IMR-90 (cell line): ENCODE measurements at regions not wholly inside any gene's neighbourhood (a gene's known extent, or its start where the extent isn't known, plus 50 kb on each side); places are given as distances from the start of the nearest gene placed in this dataset.

Source experiments
- ATAC-seq: fragments of 200-7000 bp; cut with Tn5 transposase; 2 replicates; pipeline ENCODE4 v1.9.1; 2020; ENCODE audit warnings: low read depth, mild to moderate bottlenecking, moderate library complexity
- BruUV-seq: library from RNA; stranded (reverse); fragments of 400-500 nt; replicated peaks from 2 replicates; lab custom pipeline; 2021; lab: Mats Ljungman, UMichigan
- CTCF ChIA-PET: fragments of 300-600 bp; formaldehyde crosslinking; extraction: SDS; loops from one replicate; lab custom pipeline; 2021; ENCODE audit warnings: antibody characterized with exemption; lab: Yijun Ruan, JAX
- POLR2A ChIA-PET: fragments of 300-600 bp; sonication (Branson Sonifier 250); formaldehyde crosslinking; loops from one replicate; lab custom pipeline; 2022; ENCODE audit warnings: antibody characterized with exemption; ENCODE audit not compliant: unreplicated experiment; lab: Charles Lee
- DNase-seq: peaks from one replicate; pipeline ENCODE4 v3.0.0; 2013
- H2AFZ ChIP-seq: replicated peaks from 2 replicates; pipeline ENCODE3; 2013; ENCODE audit warnings: low read length, mild to moderate bottlenecking; ENCODE audit not compliant: poor library complexity
- H2AK5ac ChIP-seq: 2 replicates; pipeline ENCODE4 v1.6.1; 2013; ENCODE audit warnings: low read depth, low read length, inconsistent platforms
- H2AK9ac ChIP-seq: replicated peaks from 2 replicates; pipeline ENCODE3; 2013; ENCODE audit warnings: mild to moderate bottlenecking, low read depth, low read length, moderate library complexity; ENCODE audit not compliant: poor library complexity
- H2BK120ac ChIP-seq: 2 replicates; pipeline ENCODE4 v1.6.1; 2013; ENCODE audit warnings: low read depth, low read length, inconsistent platforms
- H2BK15ac ChIP-seq: 3 replicates; pipeline ENCODE4 v1.6.1; 2013; ENCODE audit warnings: low read depth, low read length, inconsistent platforms
- H2BK20ac ChIP-seq: 2 replicates; pipeline ENCODE4 v1.6.1; 2013; ENCODE audit warnings: low read depth, mild to moderate bottlenecking, inconsistent platforms, low read length, moderate library complexity
- H2BK5ac ChIP-seq: 2 replicates; pipeline ENCODE4 v1.6.1; 2013; ENCODE audit warnings: mild to moderate bottlenecking, low read depth, low read length, inconsistent platforms; ENCODE audit not compliant: poor library complexity, severe bottlenecking
- H3K14ac ChIP-seq: replicated peaks from 2 replicates; pipeline ENCODE4 v1.6.1; 2013; ENCODE audit warnings: low read depth, low read length, inconsistent platforms
- H3K18ac ChIP-seq: 2 replicates; pipeline ENCODE4 v1.6.1; 2013; ENCODE audit warnings: low read depth, low read length, control low read depth
- H3K23ac ChIP-seq: 2 replicates; pipeline ENCODE4 v1.6.1; 2013; ENCODE audit warnings: low read depth, low read length, inconsistent platforms
- H3K27ac ChIP-seq: 2 replicates; pipeline ENCODE4 v1.5.1; 2013; ENCODE audit warnings: mild to moderate bottlenecking, control low read depth, low read length; ENCODE audit not compliant: insufficient read depth
- H3K27me3 ChIP-seq: 2 replicates; pipeline ENCODE4 v1.6.1; 2013; ENCODE audit warnings: low read length; ENCODE audit not compliant: control insufficient read depth, insufficient read depth
- H3K36me3 ChIP-seq: 2 replicates; pipeline ENCODE4 v1.6.1; 2013; ENCODE audit warnings: low read length, mixed read lengths; ENCODE audit not compliant: control insufficient read depth, insufficient read depth
- H3K4ac ChIP-seq: 2 replicates; pipeline ENCODE4 v1.6.1; 2013; ENCODE audit warnings: low read depth, low read length, inconsistent platforms
- H3K4me1 ChIP-seq: 2 replicates; pipeline ENCODE4 v1.6.1; 2013; ENCODE audit warnings: low read length, mixed read lengths; ENCODE audit not compliant: control insufficient read depth, insufficient read depth
- H3K4me2 ChIP-seq: 2 replicates; pipeline ENCODE4 v1.6.1; 2013; ENCODE audit warnings: low read depth, mild to moderate bottlenecking, control low read depth, low read length, moderate library complexity
- H3K4me3 ChIP-seq: 2 replicates; pipeline ENCODE4 v1.5.1; 2013; ENCODE audit warnings: low read depth, mild to moderate bottlenecking, control low read depth, low read length, moderate library complexity; ENCODE audit not compliant: insufficient read depth
- H3K56ac ChIP-seq: 2 replicates; pipeline ENCODE4 v1.6.1; 2013; ENCODE audit warnings: low read length, inconsistent platforms; ENCODE audit not compliant: insufficient read depth; ENCODE audit errors: extremely low read depth
- H3K79me1 ChIP-seq, 2 experiments: 2 replicates each; pipeline ENCODE4 v1.6.1; 2013; ENCODE audit warnings: low read length in 2 of 2, inconsistent platforms in 1 of 2, low read depth in 1 of 2
- H3K9ac ChIP-seq: 2 replicates; pipeline ENCODE4 v1.6.1; 2013; ENCODE audit warnings: low read depth, low read length, control low read depth
- H3K9me1 ChIP-seq: 2 replicates; pipeline ENCODE4 v1.6.1; 2013; ENCODE audit warnings: low read length, inconsistent platforms; ENCODE audit not compliant: insufficient read depth
- H3K9me3 ChIP-seq: 2 replicates; pipeline ENCODE4 v1.6.1; 2013; ENCODE audit warnings: low read length; ENCODE audit not compliant: control insufficient read depth, insufficient read depth
- H4K20me1 ChIP-seq: 2 replicates; pipeline ENCODE4 v1.6.1; 2013; ENCODE audit warnings: low read length, inconsistent platforms; ENCODE audit not compliant: insufficient read depth
- H4K5ac ChIP-seq: 2 replicates; pipeline ENCODE4 v1.6.1; 2013; ENCODE audit warnings: mild to moderate bottlenecking, low read depth, low read length, control low read depth
- H4K8ac ChIP-seq, 2 experiments: 2 replicates each; pipeline ENCODE4 v1.6.1; 2013; ENCODE audit warnings: low read depth in 2 of 2, low read length in 2 of 2, control low read depth in 1 of 2, inconsistent platforms in 1 of 2
- H4K91ac ChIP-seq: 2 replicates; pipeline ENCODE4 v1.6.1; 2013; ENCODE audit warnings: low read depth, low read length, inconsistent platforms; ENCODE audit not compliant: insufficient read depth
- BHLHE40 ChIP-seq: fragments of 150-350 bp; IDR thresholded peaks from 2 replicates; pipeline ENCODE4 v1.6.1; 2016; ENCODE audit warnings: mild to moderate bottlenecking, low read depth, low read length
- CEBPB ChIP-seq: IDR thresholded peaks from 2 replicates; pipeline ENCODE4 v1.6.1; 2012; ENCODE audit warnings: low read depth, low read length, improper control_type of control experiment
- CHD1 ChIP-seq: IDR thresholded peaks from 2 replicates; pipeline ENCODE4 v1.6.1; 2012; ENCODE audit warnings: low read depth, low read length, improper control_type of control experiment
- CTCF ChIP-seq: conservative IDR thresholded peaks from 2 replicates; pipeline ENCODE4 v1.5.1; 2012; ENCODE audit warnings: mild to moderate bottlenecking, low read depth, low read length, improper control_type of control experiment
- ELK1 ChIP-seq: fragments of 150-350 bp; IDR thresholded peaks from 2 replicates; pipeline ENCODE4 v1.6.1; 2016; ENCODE audit warnings: low read depth, mild to moderate bottlenecking, low read length, moderate library complexity, borderline replicate concordance
- FOS ChIP-seq: fragments of 150-350 bp; IDR thresholded peaks from 2 replicates; pipeline ENCODE4 v1.6.1; 2016; ENCODE audit warnings: low read depth, low read length
- MAFK ChIP-seq: IDR thresholded peaks from 2 replicates; pipeline ENCODE4 v1.6.1; 2012; ENCODE audit warnings: low read depth, low read length, improper control_type of control experiment
- MAZ ChIP-seq: IDR thresholded peaks from 2 replicates; pipeline ENCODE4 v1.6.1; 2012; ENCODE audit warnings: low read depth, mild to moderate bottlenecking, low read length, improper control_type of control experiment, moderate library complexity, borderline replicate concordance
- MXI1 ChIP-seq: IDR thresholded peaks from 2 replicates; pipeline ENCODE4 v1.6.1; 2012; ENCODE audit warnings: low read depth, mild to moderate bottlenecking, low read length, moderate library complexity, borderline replicate concordance
- NFE2L2 ChIP-seq: fragments of 150-350 bp; IDR thresholded peaks from 2 replicates; pipeline ENCODE4 v1.6.1; 2016; ENCODE audit warnings: low read depth, mild to moderate bottlenecking, low read length
- POLR2A ChIP-seq: IDR thresholded peaks from 2 replicates; pipeline ENCODE4 v1.6.1; 2012; ENCODE audit warnings: mild to moderate bottlenecking, low read depth, low read length
- RAD21 ChIP-seq: IDR thresholded peaks from 2 replicates; pipeline ENCODE4 v1.6.1; 2012; ENCODE audit warnings: low read length, improper control_type of control experiment
- RCOR1 ChIP-seq: IDR thresholded peaks from 2 replicates; pipeline ENCODE4 v1.6.1; 2012; ENCODE audit warnings: mild to moderate bottlenecking, low read length, improper control_type of control experiment; ENCODE audit not compliant: insufficient replicate concordance
- RFX5 ChIP-seq: IDR thresholded peaks from 2 replicates; pipeline ENCODE4 v1.8.0; 2012; ENCODE audit warnings: low read depth, mild to moderate bottlenecking, low read length, moderate library complexity
- SMC3 ChIP-seq: fragments of 150-350 bp; IDR thresholded peaks from 2 replicates; pipeline ENCODE4 v1.6.1; 2016; ENCODE audit warnings: low read depth, mild to moderate bottlenecking, antibody characterized with exemption, low read length, moderate library complexity
- USF2 ChIP-seq: fragments of 150-350 bp; IDR thresholded peaks from 2 replicates; pipeline ENCODE4 v1.6.1; 2017; ENCODE audit warnings: mild to moderate bottlenecking, antibody characterized with exemption, low read length, low read depth
- WGBS, 2 experiments: methylation state at CpG; one replicate each; pipeline versions ENCODE4 v1.1.5 to v1.1.7; 2013; ENCODE audit warnings: missing lambda C conversion rate in 2 of 2; ENCODE audit not compliant: insufficient read length in 1 of 2; ENCODE audit errors: extremely low coverage in 2 of 2; 5-methylcytosine and 5-hydroxymethylcytosine counted together
- dilution Hi-C: fragments of 300-500 bp; cut with HindIII; formaldehyde crosslinking; loops from one replicate; pipeline ENCODE4 v1.14.3; 2018; ENCODE audit warnings: low sequenced_read_pairs; ENCODE audit not compliant: unreplicated experiment
- in situ Hi-C: fragments of 300-500 bp; cut with MboI; formaldehyde crosslinking; loops from 3 replicates; pipeline ENCODE4 v1.14.3; 2019; ENCODE audit warnings: low sequenced_read_pairs, inconsistent platforms, mixed read lengths
- intact Hi-C: fragments of 100-400 bp; cut with micrococcal nuclease; formaldehyde crosslinking; loops from 2 replicates; pipeline ENCODE4 v1.10.0; 2022

GRCh38 chr2:204129591-204130294, 193.2 kb downstream of the ICOS start:
- Histone ChIP-seq H4K20me1 (no peaks in the 10 kb centered on the region), H3K79me1 (no peaks in the 10 kb centered on the region), H3K36me3 (no peaks in the 10 kb centered on the region), H2BK15ac (no peak overlapping the region), H2BK20ac (no peak overlapping the region), H3K9me1 (no peaks in the 10 kb centered on the region), H2AK5ac (no peak overlapping the region), H3K18ac (no peak overlapping the region), H3K4ac (no peak overlapping the region), H3K27me3 (peaks cover 2% of the 10 kb centered on the region), H4K91ac (no peak overlapping the region), H2BK120ac (no peak overlapping the region), H2BK5ac (no peak overlapping the region), H3K9me3 (no peaks in the 10 kb centered on the region), H2AK9ac (no peak overlapping the region), H4K5ac (no peak overlapping the region), H3K56ac (no peak overlapping the region), H3K27ac (no peak overlapping the region), H3K14ac (no peak overlapping the region), H2AFZ (no peak overlapping the region), H3K9ac (no peak overlapping the region), H3K23ac (no peak overlapping the region), H3K4me1 (no peaks in the 10 kb centered on the region), H3K4me2 (no peak overlapping the region), H4K8ac (no peak overlapping the region), H3K4me3 (no peak overlapping the region)
- in situ Hi-C loops (no loop called here), dilution Hi-C loops (no loop called here), intact Hi-C loops (no loop called here)
- ChIA-PET POLR2A (no interaction called here), CTCF (no interaction called here)
- WGBS, 2 experiments: 48% methylated on average over 4 of the region's 13 CpGs; no CpG with 5 or more reads in 1 of the 2 experiments
- DNase-seq: no peak
- TF ChIP-seq CEBPB (no peak), USF2 (no peak), MAZ (no peak), CHD1 (no peak), POLR2A (no peak), ELK1 (no peak), RAD21 (no peak), SMC3 (no peak), CTCF (no peak), BHLHE40 (no peak), MAFK (no peak), MXI1 (no peak), RFX5 (no peak), NFE2L2 (no peak), FOS (no peak), RCOR1 (no peak)
- no TSS peak for BruUV-seq
- ATAC-seq: no peak
